Erythroblast (primary cell): ENCODE measurements at regions not wholly inside any gene's neighbourhood (a gene's known extent, or its start where the extent isn't known, plus 50 kb on each side); places are given as distances from the start of the nearest gene placed in this dataset.

Experiments
- GATA1 ChIP-seq: IDR thresholded peaks from 2 replicates; pipeline ENCODE4 v1.6.1; 2011; ENCODE audit warnings: low read depth, mild to moderate bottlenecking, control low read depth, low read length, moderate library complexity
- POLR2A ChIP-seq: IDR thresholded peaks from 2 replicates; pipeline ENCODE4 v1.6.1; 2011; ENCODE audit warnings: mild to moderate bottlenecking, low read length

- TF ChIP-seq POLR2A = no peak
- TF ChIP-seq GATA1 = no peak
Observed at GRCh38 chr14:41303506-41303905, 303.2 kb upstream of the LRFN5 start.
